CD14-positive monocyte (primary cell): ENCODE measurements at regions not wholly inside any gene's neighbourhood (a gene's known extent, or its start where the extent isn't known, plus 50 kb on each side); places are given as distances from the start of the nearest gene placed in this dataset.

Experiments used
- DNase-seq, 3 donors: peaks; one replicate each; pipeline ENCODE4 v3.0.0-alpha.2; 2011 to 2022
- H2AFZ ChIP-seq: 2 replicates; pipeline ENCODE4 v1.6.0; 2012; ENCODE audit warnings: mild to moderate bottlenecking, low read depth, low read length, inconsistent platforms; ENCODE audit not compliant: insufficient read depth, poor library complexity, severe bottlenecking
- H3K27ac ChIP-seq, 2 donors: 1 replicate in 1 of 2; 2 replicates in 1 of 2; pipeline ENCODE4 v1.5.1; 2012 to 2013; ENCODE audit warnings: low read length in 2 of 2, control low read depth in 1 of 2, inconsistent platforms in 1 of 2, low read depth in 1 of 2, mild to moderate bottlenecking in 1 of 2
- H3K27me3 ChIP-seq, 2 donors: one replicate each; pipeline versions ENCODE4 v1.6.0 to v1.6.1; 2011 to 2013; ENCODE audit warnings: low read length in 2 of 2; ENCODE audit not compliant: control insufficient read depth in 2 of 2, insufficient read depth in 2 of 2
- H3K36me3 ChIP-seq, 2 donors: replicated peaks in 1 of 2; 1 replicate in 1 of 2; 2 replicates in 1 of 2; pipeline versions ENCODE4 v1.5.1 to v1.6.1; 2012 to 2013; ENCODE audit warnings: low read length in 2 of 2, control low read depth in 1 of 2, inconsistent platforms in 1 of 2, mild to moderate bottlenecking in 1 of 2; ENCODE audit not compliant: insufficient read depth in 2 of 2, control insufficient read depth in 1 of 2
- H3K4me1 ChIP-seq, 2 donors: 1 replicate in 1 of 2; 2 replicates in 1 of 2; pipeline versions ENCODE4 v1.5.1 to v1.6.1; 2012 to 2013; ENCODE audit warnings: low read length in 2 of 2, control low read depth in 1 of 2, inconsistent platforms in 1 of 2, mild to moderate bottlenecking in 1 of 2, moderate library complexity in 1 of 2; ENCODE audit not compliant: insufficient read depth in 2 of 2, control insufficient read depth in 1 of 2
- H3K4me2 ChIP-seq: replicated peaks from 2 replicates; pipeline ENCODE3; 2012; ENCODE audit warnings: low read length, moderate library complexity, mild to moderate bottlenecking; ENCODE audit not compliant: poor library complexity, severe bottlenecking; ENCODE audit errors: extremely low read depth
- H3K4me3 ChIP-seq, 3 experiments: fragments of 200-600 bp in 1 of 3; sonication (generic) in 1 of 3; replicated peaks in 1 of 3; 1 replicate in 2 of 3; 2 replicates in 1 of 3; pipeline ENCODE4 v1.5.1; 2011 to 2013; ENCODE audit warnings: low read length in 3 of 3, mild to moderate bottlenecking in 3 of 3, control low read depth in 2 of 3, low read depth in 2 of 3, inconsistent platforms in 1 of 3, moderate library complexity in 1 of 3
- H3K79me2 ChIP-seq: 2 replicates; pipeline ENCODE4 v1.6.0; 2012; ENCODE audit warnings: mild to moderate bottlenecking, control low read depth, inconsistent platforms, low read length, moderate library complexity; ENCODE audit not compliant: insufficient read depth
- H3K9ac ChIP-seq: 2 replicates; pipeline ENCODE4 v1.6.0; 2017; ENCODE audit warnings: low read length, mild to moderate bottlenecking; ENCODE audit not compliant: insufficient read depth, poor library complexity, severe bottlenecking
- H3K9me3 ChIP-seq, 2 donors: replicated peaks in 1 of 2; 1 replicate in 1 of 2; 2 replicates in 1 of 2; pipeline versions ENCODE4 v1.5.1 to v1.6.1; 2012 to 2013; ENCODE audit warnings: low read length in 2 of 2, control low read depth in 1 of 2; ENCODE audit not compliant: control insufficient read depth in 1 of 2, insufficient read depth in 1 of 2
- H4K20me1 ChIP-seq: 2 replicates; pipeline ENCODE4 v1.6.0; 2012; ENCODE audit warnings: mild to moderate bottlenecking, low read length, control low read depth, moderate library complexity; ENCODE audit not compliant: insufficient read depth
- H3K27ac Mint-ChIP-seq, 7 donors: one replicate each; pipeline ENCODE4 v1.8.0; 2020; ENCODE audit warnings: mild to moderate bottlenecking in 7 of 7, mixed read lengths in 7 of 7, moderate library complexity in 6 of 7, inconsistent platforms in 2 of 7
- H3K27me3 Mint-ChIP-seq, 3 donors: one replicate each; pipeline ENCODE4 v1.8.0; 2021 to 2022; ENCODE audit warnings: low read depth in 3 of 3, mild to moderate bottlenecking in 3 of 3, mixed read lengths in 3 of 3, moderate library complexity in 3 of 3, inconsistent platforms in 1 of 3
- H3K36me3 Mint-ChIP-seq, 2 donors: one replicate each; pipeline ENCODE4 v1.8.0; 2020; ENCODE audit warnings: mixed read lengths in 2 of 2, inconsistent platforms in 1 of 2, mild to moderate bottlenecking in 1 of 2
- H3K4me1 Mint-ChIP-seq: one replicate; pipeline ENCODE4 v1.8.0; 2020; ENCODE audit warnings: mild to moderate bottlenecking, mixed read lengths
- H3K4me3 Mint-ChIP-seq, 2 donors: one replicate each; pipeline ENCODE4 v1.8.0; 2020; ENCODE audit warnings: mild to moderate bottlenecking in 2 of 2, mixed read lengths in 2 of 2, moderate library complexity in 1 of 2
- H3K9me3 Mint-ChIP-seq, 7 donors: one replicate each; pipeline ENCODE4 v1.8.0; 2020 to 2022; ENCODE audit warnings: mixed read lengths in 7 of 7, mild to moderate bottlenecking in 6 of 7, moderate library complexity in 6 of 7, inconsistent platforms in 2 of 7
- WGBS: methylation state at CpG from one replicate; pipeline ENCODE4 v1.1.5; 2013; ENCODE audit warnings: missing lambda C conversion rate; ENCODE audit not compliant: insufficient coverage; 5-methylcytosine and 5-hydroxymethylcytosine counted together
- intact Hi-C, 2 donors: fragments of 100-400 bp; cut with micrococcal nuclease; formaldehyde crosslinking; loops; one replicate each; pipeline versions ENCODE4 v1.15.0 to v1.15.1; 2023
- TF ChIP-seq, protein P1 (sequence below): fragments of 200-600 bp; IDR thresholded peaks from one replicate; pipeline ENCODE4 v1.8.0; 2022; ENCODE audit warnings: antibody characterized with exemption, mild to moderate bottlenecking

DNA sequence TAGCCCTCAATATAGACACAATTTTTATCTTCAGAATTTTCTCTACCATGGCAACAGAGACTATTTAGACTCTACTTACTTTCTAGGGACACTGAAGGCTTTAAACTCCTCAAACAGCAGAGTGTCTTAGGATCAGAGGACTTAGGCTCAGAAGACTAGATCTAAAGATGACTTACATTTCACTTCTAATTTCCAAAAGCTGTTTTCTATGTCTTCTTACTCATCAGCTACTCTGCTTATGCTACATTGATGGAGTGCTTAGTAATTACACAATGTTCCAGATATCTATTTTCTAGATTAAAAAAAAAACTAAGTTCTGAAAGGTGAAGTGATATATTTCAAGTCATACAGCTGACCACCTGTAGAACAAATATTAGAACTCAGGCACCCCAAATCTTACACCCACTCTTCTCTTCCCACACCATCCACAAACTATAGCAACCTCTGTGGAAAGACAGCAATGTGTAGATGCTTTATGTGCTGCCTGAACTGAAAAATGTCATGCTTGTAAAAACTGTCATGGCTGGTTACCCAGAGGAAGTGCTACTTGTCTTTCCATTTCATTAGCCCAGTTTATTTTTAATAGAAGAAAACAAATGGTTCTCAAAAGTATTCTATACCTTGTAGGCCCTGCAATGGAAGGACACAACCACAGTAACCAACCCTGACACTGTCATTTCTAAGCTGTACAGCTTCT is 831.0 kb upstream of the ACVR2A start:
- Histone ChIP-seq H3K4me3 (no peak overlapping the region), H3K9me3 (no peaks in the 10 kb centered on the region), H3K27ac (no peak overlapping the region), H3K36me3 (no peaks in the 10 kb centered on the region), H2AFZ (no peak overlapping the region), H3K9ac (no peak overlapping the region), H4K20me1 (no peaks in the 10 kb centered on the region), H3K79me2 (no peaks in the 10 kb centered on the region), H3K27me3 (no peaks in the 10 kb centered on the region), H3K4me2 (no peak overlapping the region), H3K4me1 (no peaks in the 10 kb centered on the region)
- no peak overlapping the region for H3K27ac Mint-ChIP-seq
- no peaks in the 10 kb centered on the region for H3K27me3 Mint-ChIP-seq
- no peak for DNase-seq
- TF ChIP-seq, protein P1, sequence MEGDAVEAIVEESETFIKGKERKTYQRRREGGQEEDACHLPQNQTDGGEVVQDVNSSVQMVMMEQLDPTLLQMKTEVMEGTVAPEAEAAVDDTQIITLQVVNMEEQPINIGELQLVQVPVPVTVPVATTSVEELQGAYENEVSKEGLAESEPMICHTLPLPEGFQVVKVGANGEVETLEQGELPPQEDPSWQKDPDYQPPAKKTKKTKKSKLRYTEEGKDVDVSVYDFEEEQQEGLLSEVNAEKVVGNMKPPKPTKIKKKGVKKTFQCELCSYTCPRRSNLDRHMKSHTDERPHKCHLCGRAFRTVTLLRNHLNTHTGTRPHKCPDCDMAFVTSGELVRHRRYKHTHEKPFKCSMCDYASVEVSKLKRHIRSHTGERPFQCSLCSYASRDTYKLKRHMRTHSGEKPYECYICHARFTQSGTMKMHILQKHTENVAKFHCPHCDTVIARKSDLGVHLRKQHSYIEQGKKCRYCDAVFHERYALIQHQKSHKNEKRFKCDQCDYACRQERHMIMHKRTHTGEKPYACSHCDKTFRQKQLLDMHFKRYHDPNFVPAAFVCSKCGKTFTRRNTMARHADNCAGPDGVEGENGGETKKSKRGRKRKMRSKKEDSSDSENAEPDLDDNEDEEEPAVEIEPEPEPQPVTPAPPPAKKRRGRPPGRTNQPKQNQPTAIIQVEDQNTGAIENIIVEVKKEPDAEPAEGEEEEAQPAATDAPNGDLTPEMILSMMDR: no peak
- H3K4me3 Mint-ChIP-seq: no peak overlapping the region
- no peaks in the 10 kb centered on the region for H3K4me1 Mint-ChIP-seq
- H3K36me3 Mint-ChIP-seq: no peaks in the 10 kb centered on the region
- intact Hi-C loops: no loop called here
- peaks cover 0 to 8% (median 3%) of the 10 kb centered on the region in 7 donors for H3K9me3 Mint-ChIP-seq

DNA sequence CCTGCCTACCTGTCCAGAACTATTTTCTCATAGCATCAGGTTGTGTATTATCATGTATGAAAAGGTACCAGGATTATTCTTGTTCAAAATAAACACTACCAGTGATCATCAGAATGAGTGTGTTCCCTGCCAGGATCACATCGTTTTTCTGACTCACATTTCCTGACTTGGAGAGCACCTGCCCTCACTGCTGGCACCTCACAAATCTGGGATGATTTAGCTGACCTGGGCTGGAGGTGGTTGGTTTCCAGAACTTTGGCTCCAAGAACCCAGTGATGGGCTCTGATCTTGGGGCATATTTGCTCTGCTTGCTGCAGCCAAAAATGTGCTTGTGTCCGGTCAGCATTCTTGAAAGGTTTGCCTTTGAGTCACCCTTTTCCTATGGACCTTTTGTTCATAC is 836.3 kb upstream of the ACVR2A start:
- H2AFZ ChIP-seq: no peak overlapping the region
- H3K27me3 Mint-ChIP-seq: no peaks in the 10 kb centered on the region
- H3K36me3 Mint-ChIP-seq: no peaks in the 10 kb centered on the region
- H3K4me1 ChIP-seq: no peaks in the 10 kb centered on the region
- H4K20me1 ChIP-seq: no peaks in the 10 kb centered on the region
- no peaks in the 10 kb centered on the region for H3K27me3 ChIP-seq
- no peak for DNase-seq
- no peak overlapping the region for H3K4me2 ChIP-seq
- H3K79me2 ChIP-seq: no peaks in the 10 kb centered on the region
- H3K4me3 ChIP-seq: no peak overlapping the region
- peaks cover 0 to 10% (median 3%) of the 10 kb centered on the region in 7 donors for H3K9me3 Mint-ChIP-seq
- 74% methylated on average over 2 of the region's 2 CpGs for WGBS
- no peaks in the 10 kb centered on the region for H3K4me1 Mint-ChIP-seq
- no peak overlapping the region for H3K9ac ChIP-seq
- H3K4me3 Mint-ChIP-seq: no peak overlapping the region
- H3K27ac ChIP-seq: no peak overlapping the region
- H3K27ac Mint-ChIP-seq: no peak overlapping the region
- TF ChIP-seq, protein P1: no peak
- no peaks in the 10 kb centered on the region for H3K9me3 ChIP-seq
- H3K36me3 ChIP-seq: no peaks in the 10 kb centered on the region
- intact Hi-C loops: no loop called here
